ENCODE measurements at regions not wholly inside any gene's neighbourhood (a gene's known extent, or its start where the extent isn't known, plus 50 kb on each side); places are given as distances from the start of the nearest gene placed in this dataset.

DNA sequence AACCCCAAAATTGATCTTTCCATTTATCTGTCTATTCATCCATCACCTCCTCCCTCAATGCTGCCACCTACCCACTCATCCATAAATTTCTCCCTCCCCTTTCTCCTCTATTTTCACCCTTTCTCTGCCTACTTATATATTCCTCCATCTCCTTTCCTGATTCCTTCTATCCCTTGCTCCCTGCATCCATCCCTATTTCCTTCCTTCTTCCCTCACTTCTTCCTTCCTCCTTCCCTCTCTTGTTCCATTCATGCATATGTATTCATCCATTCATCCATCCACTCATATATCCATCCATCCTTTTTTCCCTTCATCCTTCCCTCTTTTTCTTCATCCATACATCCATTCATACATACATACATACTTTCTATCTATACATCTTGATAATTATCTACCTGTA is 76.3 kb upstream of the GGTLC1 start:
- TF ChIP-seq, protein P1, sequence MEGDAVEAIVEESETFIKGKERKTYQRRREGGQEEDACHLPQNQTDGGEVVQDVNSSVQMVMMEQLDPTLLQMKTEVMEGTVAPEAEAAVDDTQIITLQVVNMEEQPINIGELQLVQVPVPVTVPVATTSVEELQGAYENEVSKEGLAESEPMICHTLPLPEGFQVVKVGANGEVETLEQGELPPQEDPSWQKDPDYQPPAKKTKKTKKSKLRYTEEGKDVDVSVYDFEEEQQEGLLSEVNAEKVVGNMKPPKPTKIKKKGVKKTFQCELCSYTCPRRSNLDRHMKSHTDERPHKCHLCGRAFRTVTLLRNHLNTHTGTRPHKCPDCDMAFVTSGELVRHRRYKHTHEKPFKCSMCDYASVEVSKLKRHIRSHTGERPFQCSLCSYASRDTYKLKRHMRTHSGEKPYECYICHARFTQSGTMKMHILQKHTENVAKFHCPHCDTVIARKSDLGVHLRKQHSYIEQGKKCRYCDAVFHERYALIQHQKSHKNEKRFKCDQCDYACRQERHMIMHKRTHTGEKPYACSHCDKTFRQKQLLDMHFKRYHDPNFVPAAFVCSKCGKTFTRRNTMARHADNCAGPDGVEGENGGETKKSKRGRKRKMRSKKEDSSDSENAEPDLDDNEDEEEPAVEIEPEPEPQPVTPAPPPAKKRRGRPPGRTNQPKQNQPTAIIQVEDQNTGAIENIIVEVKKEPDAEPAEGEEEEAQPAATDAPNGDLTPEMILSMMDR (IDR thresholded peaks at IDR 0.05), result no peak
- TF ChIP-seq ZFX (IDR thresholded peaks at IDR 0.05; ENCODE audit: borderline replicate concordance), result no peak
